K562 (cell line): ENCODE measurements at regions not wholly inside any gene's neighbourhood (a gene's known extent, or its start where the extent isn't known, plus 50 kb on each side); places are given as distances from the start of the nearest gene placed in this dataset.

Experiments used
- ATAC-seq: fragments of 200-7000 bp; cut with Tn5 transposase; 3 replicates; pipeline ENCODE4 v1.9.1; 2020; ENCODE audit warnings: moderate library complexity
- BruUV-seq: library from RNA; stranded (reverse); fragments of 400-500 nt; replicated peaks from 2 replicates; lab custom pipeline; 2021; lab: Mats Ljungman, UMichigan
- CTCF ChIA-PET: fragments of 300-600 bp; formaldehyde crosslinking; extraction: SDS; loops from one replicate; lab custom pipeline; 2021; ENCODE audit warnings: low intra/inter-chr PET ratio; lab: Yijun Ruan, JAX
- POLR2A ChIA-PET: fragments of 300-600, 350-650 bp; sonication (Branson Sonifier 250); formaldehyde crosslinking; extraction: SDS; loops from one replicate; lab custom pipeline; 2021; ENCODE audit warnings: antibody characterized with exemption, inconsistent platforms; lab: Yijun Ruan, JAX
- DNase-seq, 4 experiments: peaks; one replicate each; pipeline versions ENCODE4 v3.0.0 to v3.0.0-alpha.2; 2011 to 2018; ENCODE audit warnings: low spot score in 3 of 4, mixed read lengths in 3 of 4; ENCODE audit errors: extremely low read depth in 1 of 4
- FAIRE-seq: peaks from 2 replicates; lab custom pipeline; 2011; peaks lifted over from hg19 to GRCh38; lab: Jason Lieb, UNC
- H2AFZ ChIP-seq: 2 replicates; pipeline ENCODE4 v1.6.0; 2011; ENCODE audit warnings: low read depth, low read length, control low read depth, inconsistent platforms
- H3K27ac ChIP-seq: fragments of 200-600 bp; 3 replicates; pipeline ENCODE4 v1.8.0; 2011; ENCODE audit warnings: low read depth, mild to moderate bottlenecking, control low read depth, inconsistent platforms, low read length, moderate library complexity, mixed read lengths; ENCODE audit errors: extremely low read depth
- H3K27me3 ChIP-seq, 2 experiments: fragments of 300-600 bp in 1 of 2; 2 replicates in 1 of 2; 3 replicates in 1 of 2; pipeline versions ENCODE4 v1.6.0 to v1.8.0; 2011; ENCODE audit warnings: inconsistent platforms in 2 of 2, low read length in 2 of 2, mild to moderate bottlenecking in 1 of 2, mixed read lengths in 1 of 2, moderate library complexity in 1 of 2; ENCODE audit not compliant: control insufficient read depth in 2 of 2, insufficient read depth in 2 of 2
- H3K36me3 ChIP-seq: fragments of 300-600 bp; 3 replicates; pipeline ENCODE4 v1.8.0; 2011; ENCODE audit warnings: mild to moderate bottlenecking, low read length, inconsistent platforms; ENCODE audit not compliant: control insufficient read depth, insufficient read depth
- H3K4me1 ChIP-seq, 2 experiments: fragments of 200-600 bp in 1 of 2; replicated peaks in 1 of 2; 2 replicates in 1 of 2; 3 replicates in 1 of 2; pipeline versions ENCODE4 v1.5.1 to v1.8.0; 2011; ENCODE audit warnings: inconsistent platforms in 2 of 2, low read length in 2 of 2, mild to moderate bottlenecking in 1 of 2, mixed read lengths in 1 of 2, moderate library complexity in 1 of 2; ENCODE audit not compliant: control insufficient read depth in 2 of 2, insufficient read depth in 2 of 2
- H3K4me2 ChIP-seq: 2 replicates; pipeline ENCODE4 v1.6.1; 2011; ENCODE audit warnings: low read length, control low read depth, inconsistent platforms, mixed read lengths; ENCODE audit not compliant: insufficient read depth
- H3K4me3 ChIP-seq: fragments of 200-600 bp; sonication (generic), shearing (Covaris generic); 2 replicates; pipeline ENCODE4 v1.5.1; 2016; ENCODE audit warnings: control low read depth, inconsistent platforms
- H3K79me2 ChIP-seq: fragments of 200-600 bp; 3 replicates; pipeline ENCODE4 v1.8.0; 2011; ENCODE audit warnings: low read length, inconsistent platforms; ENCODE audit not compliant: control insufficient read depth, insufficient read depth
- H3K9ac ChIP-seq, 2 experiments: 2 replicates each; pipeline versions ENCODE4 v1.6.0 to v1.6.1; 2011; ENCODE audit warnings: low read depth in 2 of 2, low read length in 2 of 2, control low read depth in 1 of 2, inconsistent platforms in 1 of 2, mild to moderate bottlenecking in 1 of 2, mixed read lengths in 1 of 2; ENCODE audit not compliant: insufficient read depth in 1 of 2
- H3K9me1 ChIP-seq: one replicate; pipeline ENCODE4 v1.6.0; 2011; ENCODE audit warnings: inconsistent platforms, mild to moderate bottlenecking, low read length, moderate library complexity; ENCODE audit not compliant: control insufficient read depth, insufficient read depth
- H3K9me3 ChIP-seq: replicated peaks from 2 replicates; pipeline ENCODE4 v1.5.1; 2011; ENCODE audit warnings: low read depth, low read length, inconsistent platforms; ENCODE audit not compliant: control insufficient read depth, insufficient read depth
- H4K20me1 ChIP-seq: replicated peaks from 2 replicates; pipeline ENCODE4 v1.6.1; 2011; ENCODE audit warnings: low read length, inconsistent platforms, mixed read lengths; ENCODE audit not compliant: control insufficient read depth, insufficient read depth
- BRD4 ChIP-seq: fragments of 200-600 bp; sonication (generic); IDR thresholded peaks from 2 replicates; pipeline ENCODE4 v1.6.1; 2017; ENCODE audit warnings: inconsistent platforms
- CEBPG ChIP-seq, 3 experiments: fragments of 200-800 bp in 1 of 3; sonication (Bioruptor generic) in 1 of 3; sonication (generic) in 1 of 3; formaldehyde crosslinking in 1 of 3; IDR thresholded peaks in 2 of 3; conservative IDR thresholded peaks in 1 of 3; 2 replicates each; pipeline versions ENCODE4 v1.6.1 to v1.8.0; 2016 to 2022; ENCODE audit warnings: missing compliant biosample characterization in 2 of 3, missing genetic modification characterization in 2 of 3, mild to moderate bottlenecking in 1 of 3, missing genetic modification reagents in 1 of 3
- FIP1L1 ChIP-seq: fragments of 200-400 bp; formaldehyde crosslinking; IDR thresholded peaks from 2 replicates; pipeline ENCODE4 v1.6.1; 2018; ENCODE audit warnings: mild to moderate bottlenecking, low read depth, low read length; ENCODE audit not compliant: poor library complexity, severe bottlenecking
- NR1H2 ChIP-seq: sonication (generic); formaldehyde crosslinking; IDR thresholded peaks from 2 replicates; pipeline ENCODE4 v1.4.0; 2020; ENCODE audit warnings: mild to moderate bottlenecking, missing genetic modification reagents
- ZFX ChIP-seq: sonication (generic); formaldehyde crosslinking; IDR thresholded peaks from 2 replicates; pipeline ENCODE4 v1.8.0; 2022; ENCODE audit warnings: mild to moderate bottlenecking, missing genetic modification reagents, moderate library complexity
- ZNF311 ChIP-seq: fragments of 250-450 bp; sonication (Bioruptor Pico); IDR thresholded peaks from 2 replicates; pipeline ENCODE4 v1.4.0; 2020; ENCODE audit warnings: mild to moderate bottlenecking, moderate library complexity
- ZNF41 ChIP-seq: fragments of 250-450 bp; sonication (Bioruptor Pico); conservative IDR thresholded peaks from 2 replicates; pipeline ENCODE4 v1.4.0; 2020; ENCODE audit warnings: mild to moderate bottlenecking
- in situ Hi-C: fragments of 300-500 bp; cut with MboI; formaldehyde crosslinking; loops from 4 replicates; pipeline ENCODE4 v1.15.0; 2018; ENCODE audit warnings: inconsistent platforms, mixed read lengths
- intact Hi-C: fragments of 100-400 bp; cut with micrococcal nuclease; formaldehyde crosslinking; loops from 2 replicates; pipeline ENCODE4 v1.14.2; 2022
- TF ChIP-seq, protein P1 (sequence below): sonication (generic); IDR thresholded peaks from 2 replicates; pipeline ENCODE4 v1.6.1; 2016

GRCh38 chr2:144629935-144630334, 110.0 kb upstream of the ZEB2 start:
- H3K9ac ChIP-seq, result no peak overlapping the region
- H3K79me2 ChIP-seq, result no peaks in the 10 kb centered on the region
- H3K4me2 ChIP-seq, result no peak overlapping the region
- H3K27me3 ChIP-seq, result no peaks in the 10 kb centered on the region
- H4K20me1 ChIP-seq, result no peaks in the 10 kb centered on the region
- no peaks in the 10 kb centered on the region for H3K9me3 ChIP-seq
- H3K4me3 ChIP-seq, result no peak overlapping the region
- no peaks in the 10 kb centered on the region for H3K36me3 ChIP-seq
- BruUV-seq, result no TSS peak
- intact Hi-C loops (no loop called here), in situ Hi-C loops (no loop called here)
- POLR2A ChIA-PET, result no interaction called here
- no peaks in the 10 kb centered on the region for H3K9me1 ChIP-seq
- peak overlapping the region; percentile 16; the same call in 1 of the 2 replicates for H2AFZ ChIP-seq
- TF ChIP-seq CEBPG (CRISPR knock-in tag; IDR thresholded peaks at IDR 0.05) (no peak), CEBPG (tag; conservative IDR thresholded peaks at IDR 0.05 in 1 of 2, IDR thresholded peaks at IDR 0.05 in 1 of 2) (peak; percentile 17 to 26; a peak in 1 of 4 replicates), ZFX (CRISPR knock-in tag) (no peak)
- CTCF ChIA-PET, result no interaction called here
- no peak for DNase-seq
- FAIRE-seq, result no peak
- no peak overlapping the region for H3K27ac ChIP-seq
- H3K4me1 ChIP-seq, result peaks cover 0 to 4% of the 10 kb centered on the region in 2 experiments; a peak in 1 of 5 replicates
- no peak for ATAC-seq

DNA sequence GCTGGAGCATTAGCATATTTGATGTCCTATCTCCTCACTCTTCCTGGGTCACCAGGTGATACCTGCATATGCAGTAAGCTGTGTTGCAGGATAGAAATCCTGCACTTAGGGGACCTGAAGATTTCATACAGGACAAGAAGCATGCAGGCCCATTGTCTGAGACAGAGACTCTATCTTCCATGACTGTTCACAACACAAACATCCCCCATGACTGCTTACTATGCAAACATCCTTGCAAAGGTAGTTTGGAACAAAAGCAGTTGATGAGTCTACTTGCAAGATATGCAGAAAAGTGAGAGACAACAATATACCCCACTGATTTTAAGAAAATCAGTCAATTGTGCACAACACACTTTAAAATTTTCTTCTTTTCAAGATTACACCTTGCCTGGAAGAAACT, 108.6 kb upstream of the ZEB2 start:
- ATAC-seq (no peak), DNase-seq (no peak), FAIRE-seq (peak; percentile 15)
- Histone ChIP-seq H3K4me3 (no peak overlapping the region), H3K9ac (no peak overlapping the region), H3K9me3 (no peaks in the 10 kb centered on the region), H3K36me3 (no peaks in the 10 kb centered on the region), H3K4me2 (no peak overlapping the region), H3K27ac (no peak overlapping the region), H2AFZ (no peak overlapping the region; the same call in 1 of the 2 replicates), H3K27me3 (no peaks in the 10 kb centered on the region), H4K20me1 (no peaks in the 10 kb centered on the region), H3K79me2 (no peaks in the 10 kb centered on the region), H3K4me1 (peaks cover 0 to 4% of the 10 kb centered on the region in 2 experiments; a peak in 1 of 5 replicates), H3K9me1 (no peaks in the 10 kb centered on the region)
- ChIA-PET CTCF (no interaction called here), POLR2A (interaction anchor here (0.6 to 1.5 kb wide), 3 partner anchors 13 to 1291 kb away, joined by 3 to 4 read pairs (median 3); no protein-coding TSS in a partner anchor)
- in situ Hi-C loops, result no loop called here
- intact Hi-C loops, result no loop called here
- TF ChIP-seq ZNF311 (CRISPR knock-in tag), result no peak
- no peak for TF ChIP-seq BRD4
- no peak for TF ChIP-seq ZNF41
- TF ChIP-seq, protein P1, sequence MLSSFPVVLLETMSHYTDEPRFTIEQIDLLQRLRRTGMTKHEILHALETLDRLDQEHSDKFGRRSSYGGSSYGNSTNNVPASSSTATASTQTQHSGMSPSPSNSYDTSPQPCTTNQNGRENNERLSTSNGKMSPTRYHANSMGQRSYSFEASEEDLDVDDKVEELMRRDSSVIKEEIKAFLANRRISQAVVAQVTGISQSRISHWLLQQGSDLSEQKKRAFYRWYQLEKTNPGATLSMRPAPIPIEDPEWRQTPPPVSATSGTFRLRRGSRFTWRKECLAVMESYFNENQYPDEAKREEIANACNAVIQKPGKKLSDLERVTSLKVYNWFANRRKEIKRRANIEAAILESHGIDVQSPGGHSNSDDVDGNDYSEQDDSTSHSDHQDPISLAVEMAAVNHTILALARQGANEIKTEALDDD, result 0 out of 2 replicates have a peak, but pooled peaks have one; percentile 4
- TF ChIP-seq NR1H2 (CRISPR knock-in tag), result no peak
- no peak for TF ChIP-seq FIP1L1
- no TSS peak for BruUV-seq
